ENCODE measurements at regions not wholly inside any gene's neighbourhood (a gene's known extent, or its start where the extent isn't known, plus 50 kb on each side); places are given as distances from the start of the nearest gene placed in this dataset.

- no peak for DNase-seq (ENCODE audit: low read depth in 2 of 2)
Measured at GRCh38 chr3:44080474-44081072, 161.1 kb upstream of the TOPAZ1 start.

- DNase-seq (ENCODE audit: low read depth in 2 of 2) = no peak
Measured at GRCh38 chr3:44090036-44090435, 151.7 kb upstream of the TOPAZ1 start.

GRCh38 chr3:44092497-44092896 is 149.2 kb upstream of the TOPAZ1 start:
- DNase-seq (ENCODE audit: low read depth in 2 of 2) = no peak

- DNase-seq (ENCODE audit: low read depth in 2 of 2) = no peak
Measured at GRCh38 chr3:44093531-44093930, 148.2 kb upstream of the TOPAZ1 start.

GRCh38 chr3:44098656-44099415 is 142.8 kb upstream of the TOPAZ1 start:
- DNase-seq (ENCODE audit: low read depth in 2 of 2) = no peak

GRCh38 chr3:44099566-44100297 is 142.0 kb upstream of the TOPAZ1 start:
- DNase-seq (ENCODE audit: low read depth in 2 of 2) = no peak

GRCh38 chr3:44100298-44100695 is 141.4 kb upstream of the TOPAZ1 start:
- DNase-seq (ENCODE audit: low read depth in 2 of 2) = no peak

GRCh38 chr3:44104043-44104442 is 137.6 kb upstream of the TOPAZ1 start:
- no peak for DNase-seq (ENCODE audit: low read depth in 2 of 2)

- DNase-seq (ENCODE audit: low read depth in 2 of 2) = peak; percentile 44 to 57
Measured at GRCh38 chr3:44104668-44105321, 136.9 kb upstream of the TOPAZ1 start.

GRCh38 chr3:44105571-44105970 is 136.1 kb upstream of the TOPAZ1 start:
- DNase-seq (ENCODE audit: low read depth in 2 of 2) = no peak

GRCh38 chr3:44106756-44107155 is 134.9 kb upstream of the TOPAZ1 start:
- no peak for DNase-seq (ENCODE audit: low read depth in 2 of 2)

- DNase-seq (ENCODE audit: low read depth in 2 of 2) = no peak
Measured at GRCh38 chr3:44108481-44108880, 133.2 kb upstream of the TOPAZ1 start.

- no peak for DNase-seq (ENCODE audit: low read depth in 2 of 2)
Measured at GRCh38 chr3:44109771-44110361, 131.8 kb upstream of the TOPAZ1 start.

GRCh38 chr3:44110648-44111047 is 131.0 kb upstream of the TOPAZ1 start:
- no peak for DNase-seq (ENCODE audit: low read depth in 2 of 2)

- no peak for DNase-seq (ENCODE audit: low read depth in 2 of 2)
Measured at GRCh38 chr3:44111482-44111881, 130.2 kb upstream of the TOPAZ1 start.

- peak; percentile 13 to 35 for DNase-seq (ENCODE audit: low read depth in 2 of 2)
Measured at GRCh38 chr3:44114142-44114541, 127.5 kb upstream of the TOPAZ1 start.

GRCh38 chr3:44117239-44117638 is 124.4 kb upstream of the TOPAZ1 start:
- no peak for DNase-seq (ENCODE audit: low read depth in 2 of 2)

- no peak for DNase-seq (ENCODE audit: low read depth in 2 of 2)
Measured at GRCh38 chr3:44117736-44118135, 124.0 kb upstream of the TOPAZ1 start.

- DNase-seq (ENCODE audit: low read depth in 2 of 2) = no peak
Measured at GRCh38 chr3:44120721-44121582, 120.7 kb upstream of the TOPAZ1 start.

GRCh38 chr3:44125246-44125645 is 116.4 kb upstream of the TOPAZ1 start:
- DNase-seq (ENCODE audit: low read depth in 2 of 2) = no peak

- no peak for DNase-seq (ENCODE audit: low read depth in 2 of 2)
Measured at GRCh38 chr3:44125882-44126281, 115.8 kb upstream of the TOPAZ1 start.

All from stimulated activated CD4-positive, alpha-beta T cell treated with anti-CD3 and anti-CD28 coated beads, Interleukin-15, amount 100 ng/mL, for 48 hours (primary cell).